HCT116 (cell line): ENCODE measurements at regions not wholly inside any gene's neighbourhood (a gene's known extent, or its start where the extent isn't known, plus 50 kb on each side); places are given as distances from the start of the nearest gene placed in this dataset.

ENCODE experiments used
- ATAC-seq: fragments of 200-7000 bp; cut with Tn5 transposase; 2 replicates; pipeline ENCODE4 v1.9.1; 2020; ENCODE audit warnings: mild to moderate bottlenecking, moderate library complexity
- BruUV-seq: library from RNA; stranded (reverse); fragments of 400-500 nt; replicated peaks from 2 replicates; lab custom pipeline; 2021; lab: Mats Ljungman, UMichigan
- CTCF ChIA-PET: fragments of 300-600 bp; sonication (Branson Sonifier 250); formaldehyde crosslinking; loops from one replicate; lab custom pipeline; 2021; ENCODE audit warnings: antibody characterized with exemption; lab: Charles Lee
- POLR2A ChIA-PET: fragments of 300-600, 350-600 bp; sonication (Branson Sonifier 250); formaldehyde crosslinking; loops from one replicate; lab custom pipeline; 2021; ENCODE audit warnings: antibody characterized with exemption; lab: Charles Lee
- RAD21 ChIA-PET, 2 experiments: fragments of 300-600 bp; sonication (Branson Sonifier 250); formaldehyde crosslinking; loops; one replicate each; lab custom pipeline; 2023; ENCODE audit warnings: low total read pairs in 2 of 2; ENCODE audit not compliant: uncharacterized antibody in 2 of 2, unreplicated experiment in 2 of 2, low non-redundant PET in 1 of 2; lab: Charles Lee
- DNase-seq: peaks from one replicate; pipeline ENCODE4 v3.0.0-alpha.2; 2010; ENCODE audit warnings: low read depth, low spot score
- H2AFZ ChIP-seq: fragments of 200-600 bp; shearing (Covaris generic), sonication (generic); 2 replicates; pipeline ENCODE4 v1.6.1; 2017; ENCODE audit warnings: low read depth, mixed run types, mixed read lengths, antibody characterized with exemption, low read length; ENCODE audit not compliant: poor library complexity, severe bottlenecking
- H3K27ac ChIP-seq: 2 replicates; pipeline ENCODE4 v1.5.1; 2012; ENCODE audit warnings: low read depth, low read length
- H3K27me3 ChIP-seq: fragments of 200-600 bp; sonication (generic); 2 replicates; pipeline ENCODE4 v1.6.1; 2016; ENCODE audit warnings: mixed run types, low read length, mixed read lengths; ENCODE audit not compliant: insufficient read depth
- H3K36me3 ChIP-seq, 2 experiments: fragments of 200-500 bp in 1 of 2; fragments of 200-600 bp in 1 of 2; sonication (Bioruptor generic) in 1 of 2; sonication (generic) in 1 of 2; 2 replicates each; pipeline versions ENCODE4 v1.5.1 to v1.6.1; 2014 to 2016; ENCODE audit warnings: low read length in 2 of 2, inconsistent platforms in 1 of 2, mixed read lengths in 1 of 2, mixed run types in 1 of 2; ENCODE audit not compliant: insufficient read depth in 2 of 2, control insufficient read depth in 1 of 2
- H3K4me1 ChIP-seq, 2 experiments: fragments of 200-600 bp in 1 of 2; sonication (generic) in 1 of 2; 2 replicates each; pipeline versions ENCODE4 v1.5.1 to v1.6.1; 2012 to 2017; ENCODE audit warnings: low read length in 2 of 2, inconsistent platforms in 1 of 2, mild to moderate bottlenecking in 1 of 2, mixed read lengths in 1 of 2, mixed run types in 1 of 2, moderate library complexity in 1 of 2; ENCODE audit not compliant: insufficient read depth in 2 of 2, control insufficient read depth in 1 of 2
- H3K4me2 ChIP-seq: fragments of 200-600 bp; sonication (generic); 2 replicates; pipeline ENCODE4 v1.6.1; 2017; ENCODE audit warnings: mixed run types, low read length, mixed read lengths
- H3K4me3 ChIP-seq, 2 experiments: fragments of 200-600 bp in 1 of 2; sonication (generic) in 1 of 2; replicated peaks in 1 of 2; 2 replicates each; pipeline ENCODE4 v1.5.1; 2011 to 2016; ENCODE audit warnings: low read length in 2 of 2, control low read depth in 1 of 2, low read depth in 1 of 2, mild to moderate bottlenecking in 1 of 2, mixed read lengths in 1 of 2, mixed run types in 1 of 2
- H3K79me2 ChIP-seq: fragments of 200-600 bp; sonication (generic); 2 replicates; pipeline ENCODE4 v1.6.1; 2017; ENCODE audit warnings: mild to moderate bottlenecking, mixed run types, low read length, moderate library complexity, mixed read lengths; ENCODE audit not compliant: insufficient read depth
- H3K9ac ChIP-seq: fragments of 200-600 bp; sonication (generic); 2 replicates; pipeline ENCODE4 v1.6.1; 2016; ENCODE audit warnings: low read length, mixed read lengths
- H3K9me2 ChIP-seq: fragments of 200-600 bp; sonication (generic), shearing (Covaris generic); 2 replicates; pipeline ENCODE4 v1.6.1; 2017; ENCODE audit warnings: mixed run types, mild to moderate bottlenecking, moderate library complexity; ENCODE audit not compliant: insufficient read depth
- H3K9me3 ChIP-seq, 2 experiments: fragments of 200-500 bp in 1 of 2; fragments of 200-600 bp in 1 of 2; sonication (Bioruptor generic) in 1 of 2; sonication (generic) in 1 of 2; 2 replicates each; pipeline ENCODE4 v1.6.1; 2014 to 2017; ENCODE audit warnings: low read length in 2 of 2, mixed read lengths in 2 of 2, inconsistent platforms in 1 of 2, low read depth in 1 of 2, mild to moderate bottlenecking in 1 of 2, mixed run types in 1 of 2, moderate library complexity in 1 of 2; ENCODE audit not compliant: control insufficient read depth in 1 of 2, insufficient read depth in 1 of 2
- H4K20me1 ChIP-seq: fragments of 200-600 bp; sonication (generic), shearing (Covaris generic); 2 replicates; pipeline ENCODE4 v1.6.1; 2017; ENCODE audit warnings: mixed run types, mild to moderate bottlenecking, moderate library complexity; ENCODE audit not compliant: insufficient read depth
- CEBPB ChIP-seq: IDR thresholded peaks from 2 replicates; pipeline ENCODE4 v1.6.1; 2012; ENCODE audit warnings: low read depth
- EGR1 ChIP-seq: IDR thresholded peaks from 2 replicates; pipeline ENCODE4 v1.6.1; 2012; ENCODE audit warnings: low read depth
- FOSL1 ChIP-seq: IDR thresholded peaks from 2 replicates; pipeline ENCODE4 v1.6.1; 2012; ENCODE audit warnings: low read depth
- JUND ChIP-seq: IDR thresholded peaks from 2 replicates; pipeline ENCODE4 v1.6.1; 2012
- RAD21 ChIP-seq: IDR thresholded peaks from 2 replicates; pipeline ENCODE4 v1.6.1; 2012; ENCODE audit warnings: low read depth, mild to moderate bottlenecking
- SP1 ChIP-seq: IDR thresholded peaks from 2 replicates; pipeline ENCODE4 v1.6.1; 2012; ENCODE audit warnings: low read depth
- YY1 ChIP-seq: IDR thresholded peaks from 2 replicates; pipeline ENCODE4 v1.6.1; 2011; ENCODE audit warnings: low read length, low read depth, moderate library complexity, mild to moderate bottlenecking; ENCODE audit not compliant: insufficient replicate concordance; ENCODE audit errors: extremely low read depth
- intact Hi-C: fragments of 100-400 bp; cut with micrococcal nuclease; formaldehyde crosslinking; loops from 2 replicates; pipeline ENCODE4 v1.10.0; 2022

- Histone ChIP-seq H3K4me1 (peaks cover 0 to 5% of the 10 kb centered on the region in 2 experiments; a peak in 2 of 4 replicates), H3K36me3 (no peaks in the 10 kb centered on the region), H3K9ac (no peak overlapping the region), H3K4me2 (no peak overlapping the region), H3K4me3 (no peak overlapping the region), H4K20me1 (no peaks in the 10 kb centered on the region), H3K9me2 (no peaks in the 10 kb centered on the region), H2AFZ (no peak overlapping the region), H3K27me3 (no peaks in the 10 kb centered on the region), H3K9me3 (no peaks in the 10 kb centered on the region), H3K79me2 (no peaks in the 10 kb centered on the region), H3K27ac (no peak overlapping the region)
- POLR2A ChIA-PET: no interaction called here
- no peak for TF ChIP-seq JUND
- TF ChIP-seq EGR1: no peak
- no peak for TF ChIP-seq YY1
- CTCF ChIA-PET: no interaction called here
- ATAC-seq: no peak
- RAD21 ChIA-PET: no interaction called here
- BruUV-seq: no TSS peak
- DNase-seq: no peak
- intact Hi-C loops: no loop called here
Observed at GRCh38 chr2:82839036-82839435, 1620.0 kb downstream of the SUCLG1 start.

- ChIA-PET RAD21 (no interaction called here), CTCF (no interaction called here), POLR2A (no interaction called here)
- Histone ChIP-seq H3K79me2 (no peaks in the 10 kb centered on the region), H3K9me3 (no peaks in the 10 kb centered on the region), H3K27ac (no peak overlapping the region), H3K9me2 (no peaks in the 10 kb centered on the region), H3K4me2 (peak overlapping the region; percentile 21; the same call in 1 of the 2 replicates), H3K27me3 (no peaks in the 10 kb centered on the region), H3K36me3 (no peaks in the 10 kb centered on the region), H2AFZ (no peak overlapping the region), H3K4me1 (peaks cover 0 to 5% of the 10 kb centered on the region in 2 experiments; a peak in 2 of 4 replicates), H4K20me1 (no peaks in the 10 kb centered on the region), H3K4me3 (no peak overlapping the region), H3K9ac (no peak overlapping the region)
- no TSS peak for BruUV-seq
- 0 out of 2 replicates have a peak, but pooled peaks have one; percentile 9 for TF ChIP-seq SP1
- no peak for TF ChIP-seq RAD21
- TF ChIP-seq CEBPB: peak; percentile 51
- TF ChIP-seq FOSL1: peak; percentile 51; the same call in 1 of the 2 replicates
- peak; percentile 38; the same call in 1 of the 2 replicates for ATAC-seq
- DNase-seq: peak; percentile 13
- intact Hi-C loops: no loop called here
Observed at GRCh38 chr2:82837588-82838304, 1621.3 kb downstream of the SUCLG1 start.
